Upper lobe of left lung (tissue), 4 donors: ENCODE measurements at regions not wholly inside any gene's neighbourhood (a gene's known extent, or its start where the extent isn't known, plus 50 kb on each side); places are given as distances from the start of the nearest gene placed in this dataset.

ENCODE experiments used
- CTCF ChIP-seq, 6 experiments: fragments of 450-650 bp in 4 of 6; fragments of 200-600 bp in 2 of 6; sonication (generic) in 2 of 6; IDR thresholded peaks; one replicate each; pipeline ENCODE4 v1.5.1; 2016 to 2019; ENCODE audit warnings: antibody characterized with exemption in 6 of 6
- POLR2A ChIP-seq, 4 donors: fragments of 450-650 bp; IDR thresholded peaks; one replicate each; pipeline ENCODE4 v1.5.1; 2016 to 2017; ENCODE audit warnings: antibody characterized with exemption in 4 of 4, mild to moderate bottlenecking in 2 of 4

GRCh38 chr5:159511570-159511969 is 181.3 kb upstream of the IL12B start:
- TF ChIP-seq POLR2A (IDR thresholded peaks at IDR 0.05) = no peak
- TF ChIP-seq CTCF (IDR thresholded peaks at IDR 0.05) = no peak
